ENCODE measurements at regions not wholly inside any gene's neighbourhood (a gene's known extent, or its start where the extent isn't known, plus 50 kb on each side); places are given as distances from the start of the nearest gene placed in this dataset.
A peak's percentile ranks its signal among the peaks of the same experiment; 100 is the strongest.

GRCh38 chr2:23198316-23199114, 186.5 kb upstream of the KLHL29 start:
- DNase-seq (ENCODE audit: low spot score): no peak
- in situ Hi-C loops (cut with HindIII; ENCODE audit: low sequenced_read_pairs): no loop called here

GRCh38 chr2:23199115-23199918, 185.7 kb upstream of the KLHL29 start:
- peak; percentile 5 for DNase-seq (ENCODE audit: low spot score)

GRCh38 chr2:23200068-23200786, 184.8 kb upstream of the KLHL29 start:
- in situ Hi-C loops (cut with HindIII; ENCODE audit: low sequenced_read_pairs): no loop called here
- no peak for DNase-seq (ENCODE audit: low spot score)

More at GRCh38 chr2:23199115-23199918, 185.7 kb upstream of the KLHL29 start:
- in situ Hi-C loops (cut with HindIII; ENCODE audit: low sequenced_read_pairs): no loop called here

GRCh38 chr2:23200787-23201114, 184.2 kb upstream of the KLHL29 start:
- no peak for DNase-seq (ENCODE audit: low spot score)
- in situ Hi-C loops (cut with HindIII; ENCODE audit: low sequenced_read_pairs): no loop called here

- in situ Hi-C loops (cut with HindIII; ENCODE audit: low sequenced_read_pairs): no loop called here
- no peak for DNase-seq (ENCODE audit: low spot score)
These were observed 181.6 kb upstream of the KLHL29 start for GRCh38 chr2:23203383-23203782.

- in situ Hi-C loops (cut with HindIII; ENCODE audit: low sequenced_read_pairs): no loop called here
- no peak for DNase-seq (ENCODE audit: low spot score)
These were observed 180.2 kb upstream of the KLHL29 start for GRCh38 chr2:23204685-23205242.

GRCh38 chr2:23206650-23207049, 178.3 kb upstream of the KLHL29 start:
- in situ Hi-C loops (cut with HindIII; ENCODE audit: low sequenced_read_pairs): no loop called here
- no peak for DNase-seq (ENCODE audit: low spot score)

- DNase-seq (ENCODE audit: low spot score): no peak
- in situ Hi-C loops (cut with HindIII; ENCODE audit: low sequenced_read_pairs): no loop called here
These were observed 177.1 kb upstream of the KLHL29 start for GRCh38 chr2:23207871-23208270.

- no peak for DNase-seq (ENCODE audit: low spot score)
- in situ Hi-C loops (cut with HindIII; ENCODE audit: low sequenced_read_pairs): no loop called here
These were observed 176.6 kb upstream of the KLHL29 start for GRCh38 chr2:23208339-23208738.

GRCh38 chr2:23209059-23209458, 175.9 kb upstream of the KLHL29 start:
- DNase-seq (ENCODE audit: low spot score): no peak
- in situ Hi-C loops (cut with HindIII; ENCODE audit: low sequenced_read_pairs): no loop called here

GRCh38 chr2:23211987-23212583, 172.9 kb upstream of the KLHL29 start:
- in situ Hi-C loops (cut with HindIII; ENCODE audit: low sequenced_read_pairs): no loop called here
- no peak for DNase-seq (ENCODE audit: low spot score)

GRCh38 chr2:23213196-23213595, 171.8 kb upstream of the KLHL29 start:
- DNase-seq (ENCODE audit: low spot score): no peak
- in situ Hi-C loops (cut with HindIII; ENCODE audit: low sequenced_read_pairs): no loop called here

- in situ Hi-C loops (cut with HindIII; ENCODE audit: low sequenced_read_pairs): no loop called here
These were observed 170.0 kb upstream of the KLHL29 start for GRCh38 chr2:23215016-23215415.

GRCh38 chr2:23219666-23220065, 165.3 kb upstream of the KLHL29 start:
- in situ Hi-C loops (cut with HindIII; ENCODE audit: low sequenced_read_pairs): no loop called here

More at GRCh38 chr2:23215016-23215415, 170.0 kb upstream of the KLHL29 start:
- no peak for DNase-seq (ENCODE audit: low spot score)

GRCh38 chr2:23220513-23221094, 164.4 kb upstream of the KLHL29 start:
- DNase-seq (ENCODE audit: low spot score): no peak
- in situ Hi-C loops (cut with HindIII; ENCODE audit: low sequenced_read_pairs): no loop called here

More at GRCh38 chr2:23219666-23220065, 165.3 kb upstream of the KLHL29 start:
- DNase-seq (ENCODE audit: low spot score): no peak

GRCh38 chr2:23221236-23221635, 163.7 kb upstream of the KLHL29 start:
- in situ Hi-C loops (cut with HindIII; ENCODE audit: low sequenced_read_pairs): no loop called here
- no peak for DNase-seq (ENCODE audit: low spot score)

- in situ Hi-C loops (cut with HindIII; ENCODE audit: low sequenced_read_pairs): no loop called here
- DNase-seq (ENCODE audit: low spot score): no peak
These were observed 163.1 kb upstream of the KLHL29 start for GRCh38 chr2:23221901-23222300.

- no peak for DNase-seq (ENCODE audit: low spot score)
- in situ Hi-C loops (cut with HindIII; ENCODE audit: low sequenced_read_pairs): no loop called here
These were observed 154.1 kb upstream of the KLHL29 start for GRCh38 chr2:23230885-23231284.

- in situ Hi-C loops (cut with HindIII; ENCODE audit: low sequenced_read_pairs): no loop called here
- DNase-seq (ENCODE audit: low spot score): no peak
These were observed 153.1 kb upstream of the KLHL29 start for GRCh38 chr2:23231865-23232264.
